ENCODE measurements at regions not wholly inside any gene's neighbourhood (a gene's known extent, or its start where the extent isn't known, plus 50 kb on each side); places are given as distances from the start of the nearest gene placed in this dataset.
A peak's percentile ranks its signal among the peaks of the same experiment; 100 is the strongest.

DNA sequence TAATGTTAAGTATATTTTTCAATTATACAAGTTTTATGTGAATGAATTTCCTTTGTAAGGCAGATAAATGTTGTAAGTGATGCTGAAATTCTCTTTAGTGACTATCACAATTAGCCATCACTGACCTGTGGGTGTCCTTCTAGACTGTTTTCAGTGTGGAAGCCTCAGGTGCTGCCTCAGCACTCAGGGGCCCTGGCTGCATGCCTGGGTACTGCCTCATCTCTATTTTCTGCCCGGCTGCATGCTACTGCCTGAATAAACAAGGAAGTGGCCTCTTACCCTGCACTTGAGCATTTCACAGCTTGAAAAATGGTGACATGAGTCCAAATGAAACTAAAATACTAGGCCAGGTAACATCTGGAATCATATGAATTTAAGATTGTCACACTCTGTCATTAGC is 787.6 kb upstream of the SALL3 start:
- peak in 20 of 56 donors; percentile 6 to 74 (median 30) for DNase-seq

DNA sequence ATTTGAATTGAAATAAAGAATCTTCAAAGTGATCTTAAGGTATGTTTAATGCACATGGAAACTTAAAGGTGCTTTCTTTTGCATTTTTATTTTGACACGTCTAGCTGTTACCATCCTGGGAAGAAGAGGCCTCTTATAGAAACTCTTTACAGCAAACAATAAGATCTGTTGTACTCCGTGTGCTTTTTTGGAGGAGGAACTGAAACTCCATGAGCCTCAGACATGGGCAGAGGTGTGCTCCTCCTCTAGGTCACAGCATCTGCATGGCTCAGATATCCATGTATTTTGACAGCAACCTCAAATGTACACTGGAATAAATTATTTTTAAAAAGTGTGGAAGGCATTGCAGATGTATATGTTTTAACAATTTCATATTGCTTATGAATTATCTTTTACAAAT is 783.3 kb upstream of the SALL3 start:
- no peak for DNase-seq

DNA sequence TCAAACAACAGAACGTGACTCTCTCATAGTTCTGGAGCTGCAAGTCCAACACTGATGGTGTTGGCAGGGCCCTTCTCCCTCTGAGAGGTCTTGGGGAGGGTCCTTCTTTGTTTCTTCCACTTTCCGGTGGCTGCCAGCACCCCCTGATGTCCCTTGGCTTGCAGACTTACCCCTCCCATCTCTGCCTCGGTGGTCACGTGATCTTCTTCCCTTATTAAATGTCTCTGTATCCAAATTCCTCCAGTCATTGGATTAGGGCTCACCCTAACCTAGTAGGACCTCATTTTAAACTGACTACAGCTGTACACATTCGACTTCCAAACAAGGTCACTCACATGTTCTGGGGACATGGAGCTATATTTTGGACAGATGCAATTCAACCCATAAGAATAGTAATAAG is 780.6 kb upstream of the SALL3 start:
- DNase-seq = no peak

DNA sequence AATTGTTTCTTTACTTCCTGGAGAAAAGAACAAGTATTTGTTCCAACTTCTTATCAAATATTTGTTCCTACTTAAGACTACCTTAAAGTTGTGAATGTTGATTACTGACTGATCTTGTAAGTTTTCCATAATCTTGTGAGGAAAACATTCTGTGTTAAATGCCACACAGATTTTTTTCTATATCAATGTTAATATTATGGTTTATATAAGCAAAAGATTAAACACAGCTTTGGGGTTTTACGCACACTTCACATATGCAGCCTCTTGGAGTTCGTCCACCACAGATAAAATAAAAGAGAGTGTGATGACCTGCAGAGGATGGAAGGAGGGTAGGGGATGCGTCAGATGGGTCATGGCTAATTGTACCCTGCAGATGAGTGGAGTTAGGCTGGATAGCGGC is 780.0 kb upstream of the SALL3 start:
- no peak for DNase-seq

DNA sequence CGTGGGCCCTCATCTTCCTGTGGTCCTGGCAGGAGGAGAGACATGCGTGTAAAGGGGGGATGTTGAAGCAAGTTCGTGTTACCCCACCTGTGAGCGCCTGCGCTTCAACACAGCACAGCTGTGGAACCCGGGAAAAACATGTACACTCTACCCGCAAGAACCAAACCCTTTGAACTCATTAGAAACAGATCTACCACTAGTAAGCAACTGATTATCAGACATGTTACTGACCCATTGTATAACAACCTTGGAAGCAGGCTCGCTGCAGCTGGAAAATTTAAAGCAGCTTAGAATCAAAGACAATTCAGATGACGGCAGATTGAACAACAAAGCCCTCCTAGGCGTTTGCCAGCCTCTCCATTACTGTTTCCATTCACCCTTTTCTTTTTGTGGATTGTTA is 771.7 kb upstream of the SALL3 start:
- DNase-seq = no peak

DNA sequence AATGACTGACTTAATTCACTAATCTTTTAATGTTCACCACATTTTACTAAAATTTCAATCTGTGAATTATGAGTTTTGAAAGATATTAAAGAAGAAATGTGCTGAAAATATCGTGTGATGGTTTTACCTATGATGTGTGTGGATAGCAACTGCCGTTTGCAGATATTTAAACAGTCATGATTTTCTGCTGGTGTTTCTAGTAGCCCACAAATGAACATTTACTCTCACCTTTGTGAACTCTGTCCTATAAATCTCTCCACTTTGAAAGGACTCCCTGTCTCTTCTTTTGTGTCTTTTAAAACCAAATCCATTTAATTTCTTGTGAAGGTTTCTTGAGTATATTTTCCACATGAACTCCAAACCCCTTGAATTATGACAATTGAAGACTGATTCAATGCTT is 771.2 kb upstream of the SALL3 start:
- DNase-seq = no peak

DNA sequence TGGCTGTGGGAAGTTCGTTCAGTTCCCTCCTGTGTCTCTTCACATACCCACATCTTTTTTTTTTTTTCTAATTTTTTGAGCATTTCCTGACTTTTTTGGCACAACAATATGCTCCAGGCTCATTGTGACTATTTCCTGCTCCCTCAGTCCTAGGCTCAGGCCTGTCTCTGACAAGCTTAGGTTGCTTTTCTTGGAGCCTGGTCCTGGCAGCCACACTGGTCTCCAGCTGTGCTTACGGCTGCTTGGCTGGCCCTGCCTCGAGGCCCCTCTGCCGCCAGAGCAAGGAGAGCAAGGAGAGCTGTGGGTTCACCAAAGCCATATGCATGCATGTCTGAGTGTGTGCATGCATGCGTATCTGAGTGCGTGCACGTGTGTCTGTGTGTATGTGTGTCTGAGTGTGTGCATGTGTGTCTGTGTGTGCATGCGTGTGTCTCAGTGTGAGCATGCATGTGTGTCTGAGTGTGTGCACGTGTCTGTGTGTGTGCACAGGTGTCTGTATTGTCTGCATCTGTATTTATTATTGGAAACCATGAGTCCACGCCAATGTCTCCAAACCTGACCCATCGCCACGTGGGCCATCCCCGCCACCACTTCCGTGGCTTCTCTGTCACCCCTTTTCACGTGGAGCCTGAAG is 766.1 kb upstream of the SALL3 start:
- DNase-seq = no peak

DNA sequence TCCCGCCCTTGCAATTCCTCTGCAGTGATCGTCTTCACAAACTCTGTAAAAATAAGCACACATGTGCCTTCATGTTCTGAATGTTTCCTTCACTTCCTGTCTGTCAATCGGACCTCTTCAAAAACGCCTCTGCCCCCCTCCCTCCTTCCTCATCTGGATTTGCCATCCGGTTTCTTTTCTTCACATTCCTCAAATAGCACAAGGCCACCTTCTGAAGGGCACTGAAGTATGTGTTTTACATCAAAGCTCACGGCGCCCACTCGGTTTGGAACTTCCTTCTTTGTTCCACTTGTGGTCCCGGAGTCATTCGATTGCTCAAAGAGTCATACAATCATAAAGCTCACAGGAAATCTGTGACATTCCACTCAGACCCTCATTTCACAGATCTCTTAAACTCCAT is 758.1 kb upstream of the SALL3 start:
- DNase-seq = no peak

DNA sequence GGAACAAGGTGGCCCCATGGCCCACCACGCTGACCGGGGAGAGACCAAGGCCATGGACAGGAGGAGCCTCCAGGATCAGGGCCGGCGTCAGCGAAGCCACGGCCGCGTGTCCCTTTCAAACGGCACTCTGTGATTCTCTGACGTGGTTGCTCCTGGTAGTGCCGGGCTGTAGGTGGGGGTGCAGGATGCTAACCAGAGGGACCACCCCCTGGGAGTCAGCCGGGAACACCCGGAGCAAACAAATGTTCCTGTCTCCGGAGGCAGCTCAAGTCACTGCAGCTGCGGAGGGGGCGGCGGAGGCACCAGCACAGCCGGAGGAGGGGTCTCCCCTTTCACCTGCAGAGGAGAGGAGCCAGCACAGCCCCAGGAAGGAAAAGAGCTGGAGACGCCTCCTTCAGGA is 750.6 kb upstream of the SALL3 start:
- no peak for DNase-seq

DNA sequence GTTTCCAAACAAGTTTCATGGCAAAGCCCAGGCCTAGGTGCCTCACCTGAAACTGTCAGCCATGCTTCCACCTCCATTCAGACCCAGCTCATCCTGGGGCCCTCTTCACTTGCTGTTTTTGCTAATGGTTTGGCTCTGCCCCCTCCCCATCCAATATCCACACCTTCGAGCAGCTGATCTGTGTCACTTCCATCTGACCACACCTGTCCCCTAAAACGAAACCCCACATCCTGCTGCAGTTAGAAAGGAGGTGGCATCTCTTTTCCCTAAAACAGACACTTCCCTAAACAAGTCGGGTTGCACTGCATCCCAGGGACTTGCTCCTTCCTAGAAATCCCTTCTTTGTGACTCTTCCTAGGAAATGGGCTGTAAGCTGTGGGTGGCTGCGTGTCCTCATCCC is 748.7 kb upstream of the SALL3 start:
- no peak for DNase-seq

DNA sequence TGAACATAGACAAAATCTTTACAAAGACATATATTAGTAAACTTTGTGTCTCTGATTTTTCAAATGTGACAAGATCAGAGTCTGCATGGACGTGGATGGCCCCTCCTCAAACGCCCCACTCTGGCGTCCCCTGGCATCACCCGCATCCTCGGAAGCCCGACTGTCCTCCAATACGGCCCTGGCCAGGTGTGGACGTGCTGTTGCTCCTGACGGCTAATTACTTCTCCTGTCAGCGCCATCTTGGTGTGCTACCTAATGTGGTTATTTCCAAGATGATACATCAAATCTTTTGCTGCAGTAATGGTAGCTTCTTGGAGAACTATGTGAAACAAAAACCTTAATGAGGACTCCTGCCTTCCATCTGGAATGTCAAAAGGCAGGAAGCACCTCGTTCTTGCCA is 747.4 kb upstream of the SALL3 start:
- no peak for DNase-seq

DNA sequence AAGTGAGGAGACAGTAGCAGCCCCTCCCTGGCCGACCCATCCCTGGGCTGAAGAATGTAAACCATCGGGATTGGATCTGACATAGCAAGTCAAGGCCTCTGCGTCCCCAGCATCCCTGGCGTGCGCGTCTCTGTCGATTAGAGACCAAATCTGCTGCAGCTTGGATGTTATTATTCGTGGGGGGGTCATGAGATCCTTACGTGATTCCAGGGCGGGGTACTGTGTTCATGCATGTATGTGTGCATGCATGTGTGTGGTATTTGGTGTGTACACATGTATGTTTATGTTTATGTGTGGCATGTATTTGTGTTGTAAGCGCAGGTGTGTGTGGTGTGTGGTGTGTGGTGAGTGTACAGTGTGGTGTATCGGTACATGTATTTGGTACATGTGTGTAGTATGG is 741.8 kb upstream of the SALL3 start:
- DNase-seq = no peak

DNA sequence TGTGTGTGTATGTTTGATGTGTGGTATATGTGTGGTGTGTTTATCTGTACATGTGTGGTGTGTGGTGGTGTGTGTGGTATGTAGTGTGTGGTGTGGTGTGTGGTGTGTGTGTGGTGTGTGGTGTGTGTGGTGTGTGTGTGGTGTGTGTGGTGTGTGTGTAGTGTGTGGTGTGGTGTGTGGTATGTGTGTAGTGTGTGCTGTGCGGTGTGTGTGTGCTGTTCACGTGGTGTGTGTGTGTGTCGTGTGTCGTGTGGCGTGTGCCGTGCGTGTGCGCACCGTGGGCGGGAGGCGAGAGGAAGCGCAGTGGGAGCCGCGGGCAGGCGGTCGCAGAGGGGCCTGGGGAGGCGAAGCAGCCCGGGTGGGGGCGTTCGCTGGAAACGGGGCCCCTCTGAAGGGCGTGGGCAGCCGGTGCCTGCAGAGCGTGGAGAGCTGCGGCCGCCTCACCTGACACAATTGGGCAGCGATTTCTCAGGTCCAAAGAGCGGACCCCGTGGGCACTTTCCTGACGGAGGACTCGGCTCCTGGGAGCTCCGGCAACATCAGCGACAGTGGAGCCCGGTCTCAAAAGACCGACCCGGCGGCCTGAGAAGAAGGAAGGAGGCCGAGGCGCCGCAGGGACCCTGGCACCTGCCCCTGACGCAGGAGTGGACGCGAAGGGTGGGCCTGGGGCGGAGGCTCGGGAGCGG is 741.1 kb upstream of the SALL3 start:
- DNase-seq = no peak

DNA sequence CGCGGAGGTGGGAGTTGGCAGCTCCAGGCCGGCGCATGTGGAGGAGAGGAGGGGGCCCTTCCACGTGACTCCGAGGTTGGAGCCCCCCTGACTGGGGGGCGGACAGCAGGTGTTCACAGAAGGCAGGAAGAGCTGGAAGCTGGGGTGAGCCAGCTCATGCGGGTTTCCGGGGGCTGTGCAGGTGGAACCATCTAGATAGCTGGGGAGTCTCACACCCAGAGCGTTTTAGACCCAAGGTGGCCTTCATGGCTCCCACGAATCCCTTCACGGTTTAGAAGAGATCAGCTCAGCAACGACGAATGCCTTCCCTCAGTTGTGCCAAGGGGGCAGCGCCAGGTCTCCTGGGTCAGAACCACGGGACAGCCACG is 740.5 kb upstream of the SALL3 start:
- no peak for DNase-seq

DNA sequence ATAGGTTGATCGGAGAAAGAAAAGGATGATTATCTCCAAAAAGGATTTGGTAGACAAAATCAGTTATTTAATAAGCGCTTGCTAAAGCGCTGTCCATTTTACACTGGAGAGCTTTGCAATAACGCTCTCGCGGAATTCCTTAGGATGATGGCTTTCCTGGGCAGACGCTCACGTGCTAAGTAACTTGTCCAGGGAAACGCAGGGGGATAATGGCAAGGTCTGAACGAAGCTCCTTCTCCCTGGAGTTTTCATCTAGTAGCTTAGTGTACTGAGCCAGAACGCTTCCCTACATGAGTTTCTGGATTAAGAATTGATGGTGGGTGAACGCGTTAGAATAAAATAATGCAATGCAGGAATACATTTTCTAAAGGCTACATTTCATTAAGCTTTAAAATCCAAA is 739.5 kb upstream of the SALL3 start:
- no peak for DNase-seq

DNA sequence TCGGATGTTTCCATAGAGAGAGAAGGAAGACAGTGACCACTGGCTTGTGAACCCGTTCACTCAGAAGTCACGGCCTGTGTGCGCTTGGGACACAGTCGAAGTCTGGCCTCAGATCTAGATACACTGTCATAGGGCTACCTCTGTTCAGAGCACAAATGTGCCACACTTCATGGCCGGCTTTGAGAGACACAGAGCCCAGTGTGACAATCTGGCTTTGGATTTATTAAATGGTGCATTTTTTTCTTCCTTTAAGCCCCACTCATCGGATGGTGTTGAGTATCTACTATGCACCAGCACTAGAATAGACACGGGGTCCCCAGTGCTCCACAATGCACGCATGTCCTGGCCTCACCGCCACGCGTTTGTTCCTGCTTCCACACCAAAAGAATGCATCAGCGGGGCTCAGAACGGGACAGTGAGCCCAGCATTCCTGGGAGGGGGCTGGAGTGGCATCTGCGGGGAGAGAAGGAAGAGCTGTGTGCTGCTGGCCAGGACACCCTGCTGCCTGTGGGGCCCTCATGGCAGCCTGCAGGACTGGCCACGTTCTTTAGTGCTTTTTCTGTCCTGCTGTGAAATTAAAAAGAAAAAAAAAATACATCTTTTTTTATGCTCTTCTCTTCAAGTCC is 738.9 kb upstream of the SALL3 start:
- DNase-seq = no peak

DNA sequence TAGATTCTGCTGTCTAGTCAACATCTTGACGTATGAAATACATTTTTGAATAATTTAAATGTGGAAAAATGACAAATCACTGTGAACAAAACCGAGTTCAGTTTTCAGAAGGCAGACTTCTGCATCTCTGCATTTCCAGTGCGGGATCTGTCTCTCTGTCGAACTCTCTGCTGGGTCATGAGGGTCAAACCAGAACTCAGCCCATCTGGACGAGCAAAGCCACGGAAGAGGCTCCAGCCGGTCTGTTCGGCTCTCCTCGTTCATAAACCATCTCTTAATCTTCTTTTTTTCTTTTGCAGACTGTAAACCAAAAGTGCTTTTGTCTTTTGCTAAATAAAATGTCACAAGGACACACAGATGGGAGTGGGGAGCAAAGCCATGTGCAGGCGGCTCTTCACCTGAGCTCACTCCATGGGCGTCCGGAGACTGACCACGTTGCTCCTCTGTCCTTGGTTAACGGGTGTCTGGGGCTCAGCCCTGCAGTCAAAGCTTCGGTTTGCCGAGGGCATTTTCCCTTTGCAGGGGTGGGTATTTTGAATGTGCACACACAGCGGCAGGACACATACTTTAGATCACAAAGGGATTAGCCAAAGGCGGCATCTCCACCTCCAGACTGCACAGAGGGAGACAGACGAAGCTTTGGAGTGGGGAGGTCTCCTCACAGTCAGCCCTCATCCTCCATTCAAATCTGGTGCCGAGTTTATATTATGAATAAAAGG is 737.9 kb upstream of the SALL3 start:
- DNase-seq = no peak

DNA sequence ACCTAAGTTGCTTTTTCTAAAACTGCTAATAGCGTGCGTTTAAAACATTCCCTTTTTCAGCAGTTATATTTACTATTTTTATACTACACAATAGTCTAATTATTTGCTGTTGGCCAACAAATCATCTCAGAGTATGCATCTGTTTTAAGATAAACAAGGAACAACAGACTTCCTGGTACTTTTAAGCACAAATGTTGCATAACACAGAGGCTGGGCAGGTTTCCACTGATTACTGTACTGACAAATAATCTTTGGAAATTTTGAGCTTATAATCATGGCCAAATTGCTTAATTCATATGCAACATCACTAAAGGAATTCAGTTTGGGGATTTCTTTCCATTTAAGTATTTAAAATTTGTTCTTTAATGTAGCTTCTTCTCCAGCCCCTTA is 737.4 kb upstream of the SALL3 start:
- no peak for DNase-seq

DNA sequence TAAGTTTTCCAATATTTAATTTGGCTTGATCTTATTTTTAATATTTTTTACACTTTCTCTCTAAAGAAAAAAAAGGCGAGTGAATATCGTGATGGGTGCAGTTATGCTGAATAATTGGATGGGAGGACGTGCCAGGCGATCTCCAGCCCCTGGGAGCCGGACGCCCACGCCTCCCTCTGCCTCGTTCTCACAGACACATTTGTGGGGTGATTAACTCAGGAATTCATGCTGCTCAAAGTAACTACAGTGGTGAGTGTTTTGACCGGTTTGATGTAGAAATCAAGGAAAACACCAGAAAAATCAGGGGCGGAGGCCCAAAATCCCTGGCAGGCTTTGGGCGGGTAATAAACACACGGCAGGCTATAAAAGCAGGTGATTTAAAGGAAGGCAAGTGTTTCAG is 736.8 kb upstream of the SALL3 start:
- DNase-seq = no peak

DNA sequence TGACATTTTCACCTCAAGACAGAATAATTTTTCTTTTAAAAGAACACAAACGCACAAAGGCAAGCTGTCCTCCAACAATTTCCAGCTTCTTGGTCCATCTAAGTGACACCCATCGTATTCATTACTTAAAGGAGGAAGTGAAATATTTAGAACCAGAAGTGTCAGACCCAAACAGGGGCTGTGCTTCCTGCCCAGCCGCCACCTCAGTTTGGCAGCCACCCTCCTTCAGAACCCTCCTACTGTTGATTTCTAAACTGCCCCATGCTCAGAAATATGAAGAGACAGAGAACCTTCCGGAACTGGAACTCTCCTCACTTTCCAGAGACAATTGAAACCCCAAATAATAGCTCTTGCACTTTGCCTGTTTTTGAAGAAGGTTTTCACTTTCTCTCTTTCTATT is 734.8 kb upstream of the SALL3 start:
- DNase-seq = peak in 2 of 56 donors; percentile 2 to 36

DNA sequence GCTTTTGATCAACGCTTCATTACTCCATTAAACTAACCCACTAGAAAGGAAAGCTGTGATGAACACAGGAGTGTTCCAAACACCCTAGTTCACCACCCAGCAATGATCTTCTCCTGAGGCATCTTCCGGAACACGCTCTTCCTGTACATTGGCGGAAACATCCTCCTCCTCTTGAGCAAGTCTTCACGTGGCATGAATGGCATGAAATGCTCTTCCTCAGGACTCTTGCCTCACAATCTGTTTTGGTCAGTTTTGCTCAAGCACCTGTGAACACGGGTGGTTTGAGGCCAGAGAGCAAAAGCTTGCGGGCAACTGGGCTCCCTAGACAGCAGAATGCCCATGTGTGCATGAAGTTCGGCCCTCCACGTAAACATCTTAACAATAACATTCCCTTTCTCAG is 734.2 kb upstream of the SALL3 start:
- peak in 10 of 56 donors; percentile 4 to 56 (median 18) for DNase-seq

DNA sequence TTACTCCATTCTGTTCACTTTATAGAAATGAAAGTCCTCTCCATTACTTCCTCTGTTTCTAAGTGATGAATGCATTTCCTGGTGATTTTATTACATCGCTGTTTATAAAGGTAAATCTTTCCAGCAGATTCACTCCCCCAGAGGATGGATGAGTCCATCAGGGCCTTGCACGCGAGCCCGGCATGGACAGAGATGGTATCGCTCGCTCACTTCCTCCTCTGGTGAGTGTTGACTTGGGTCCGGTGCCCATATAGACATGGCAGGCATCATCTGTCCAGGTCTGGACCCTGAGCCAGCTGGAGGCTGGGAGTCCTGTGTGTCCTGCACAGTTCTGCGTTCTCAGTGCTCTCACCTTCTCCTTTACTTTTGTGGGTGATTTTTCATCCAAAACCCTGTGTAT is 733.6 kb upstream of the SALL3 start:
- DNase-seq = peak in 1 of 56 donors; percentile 12

DNA sequence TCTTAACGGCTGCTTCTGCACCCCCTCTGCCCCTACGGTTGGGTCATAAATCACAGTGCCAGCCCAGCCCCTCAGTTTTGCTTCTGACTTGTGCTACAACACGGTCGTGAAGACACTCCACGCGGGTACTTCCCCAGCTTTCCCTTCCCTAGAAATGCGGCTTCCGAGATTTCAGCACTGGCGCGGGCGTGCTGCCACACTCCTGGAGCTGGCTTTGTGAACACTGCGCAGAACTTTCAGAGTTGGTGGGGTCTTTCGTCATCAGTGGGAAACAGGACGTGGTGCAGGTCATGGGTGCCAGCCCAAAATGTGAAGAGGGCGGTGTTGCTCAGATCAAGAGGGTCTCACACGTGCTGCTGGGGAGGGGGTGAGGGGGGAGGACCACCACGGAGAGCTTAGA is 733.0 kb upstream of the SALL3 start:
- DNase-seq = no peak
